IMR-90 (cell line): ENCODE measurements at regions not wholly inside any gene's neighbourhood (a gene's known extent, or its start where the extent isn't known, plus 50 kb on each side); places are given as distances from the start of the nearest gene placed in this dataset.

ENCODE experiments used
- BHLHE40 ChIP-seq: fragments of 150-350 bp; IDR thresholded peaks from 2 replicates; pipeline ENCODE4 v1.6.1; 2016; ENCODE audit warnings: mild to moderate bottlenecking, low read depth, low read length
- CEBPB ChIP-seq: IDR thresholded peaks from 2 replicates; pipeline ENCODE4 v1.6.1; 2012; ENCODE audit warnings: low read depth, low read length, improper control_type of control experiment
- CHD1 ChIP-seq: IDR thresholded peaks from 2 replicates; pipeline ENCODE4 v1.6.1; 2012; ENCODE audit warnings: low read depth, low read length, improper control_type of control experiment
- FOS ChIP-seq: fragments of 150-350 bp; IDR thresholded peaks from 2 replicates; pipeline ENCODE4 v1.6.1; 2016; ENCODE audit warnings: low read depth, low read length
- MAFK ChIP-seq: IDR thresholded peaks from 2 replicates; pipeline ENCODE4 v1.6.1; 2012; ENCODE audit warnings: low read depth, low read length, improper control_type of control experiment
- MAZ ChIP-seq: IDR thresholded peaks from 2 replicates; pipeline ENCODE4 v1.6.1; 2012; ENCODE audit warnings: low read depth, mild to moderate bottlenecking, low read length, improper control_type of control experiment, moderate library complexity, borderline replicate concordance
- POLR2A ChIP-seq: IDR thresholded peaks from 2 replicates; pipeline ENCODE4 v1.6.1; 2012; ENCODE audit warnings: mild to moderate bottlenecking, low read depth, low read length
- RAD21 ChIP-seq: IDR thresholded peaks from 2 replicates; pipeline ENCODE4 v1.6.1; 2012; ENCODE audit warnings: low read length, improper control_type of control experiment
- RCOR1 ChIP-seq: IDR thresholded peaks from 2 replicates; pipeline ENCODE4 v1.6.1; 2012; ENCODE audit warnings: mild to moderate bottlenecking, low read length, improper control_type of control experiment; ENCODE audit not compliant: insufficient replicate concordance
- RFX5 ChIP-seq: IDR thresholded peaks from 2 replicates; pipeline ENCODE4 v1.8.0; 2012; ENCODE audit warnings: low read depth, mild to moderate bottlenecking, low read length, moderate library complexity
- SMC3 ChIP-seq: fragments of 150-350 bp; IDR thresholded peaks from 2 replicates; pipeline ENCODE4 v1.6.1; 2016; ENCODE audit warnings: low read depth, mild to moderate bottlenecking, antibody characterized with exemption, low read length, moderate library complexity
- TF ChIP-seq, protein P1 (sequence below): fragments of 150-350 bp; IDR thresholded peaks from 2 replicates; pipeline ENCODE4 v1.6.1; 2017; ENCODE audit warnings: mild to moderate bottlenecking, antibody characterized with exemption, low read length, low read depth
- TF ChIP-seq, protein P2 (sequence below): conservative IDR thresholded peaks from 2 replicates; pipeline ENCODE4 v1.5.1; 2012; ENCODE audit warnings: mild to moderate bottlenecking, low read depth, low read length, improper control_type of control experiment

DNA sequence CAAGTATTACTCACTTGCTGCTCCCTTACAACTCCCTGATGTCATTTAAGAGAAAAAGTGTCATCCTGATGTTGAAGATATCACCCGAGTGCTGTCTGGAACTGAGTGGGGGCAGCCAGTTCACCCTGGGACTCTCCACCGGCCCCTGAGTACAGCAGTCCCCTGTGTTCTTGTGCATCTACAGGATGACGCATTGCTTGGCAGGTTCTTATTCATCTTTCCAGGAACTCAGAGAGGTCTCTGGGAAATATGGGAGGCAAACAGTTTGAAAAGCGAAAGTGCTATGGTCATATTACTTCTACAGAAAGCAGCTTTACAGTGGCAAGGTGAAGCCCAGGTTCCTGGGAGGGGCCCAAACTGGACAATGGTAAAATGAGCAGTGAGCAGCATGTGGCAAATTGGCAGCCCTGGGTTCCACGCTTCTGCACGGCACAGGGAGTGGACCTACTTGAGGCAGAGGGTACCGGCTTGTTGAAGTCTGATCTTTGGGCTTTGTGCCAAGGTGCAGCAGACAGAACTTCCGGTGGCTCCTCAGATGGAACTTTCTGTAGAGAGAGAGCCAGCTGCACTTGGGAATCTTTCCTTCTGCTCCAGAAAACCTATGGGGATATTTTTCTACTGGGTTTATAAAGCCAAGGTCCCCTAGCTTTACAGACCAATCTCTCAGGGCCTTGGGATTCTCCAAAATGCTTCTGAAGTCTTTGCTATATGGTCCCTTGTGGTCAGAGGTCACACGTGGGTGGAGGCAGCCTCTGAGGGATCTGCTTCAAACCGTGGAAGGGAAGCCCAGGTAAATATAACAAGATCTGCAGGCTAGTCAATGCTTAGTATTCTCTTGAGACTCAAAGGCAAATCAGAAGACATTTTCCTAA lies 128.3 kb downstream of the MAP3K7 start:
- TF ChIP-seq, protein P1, sequence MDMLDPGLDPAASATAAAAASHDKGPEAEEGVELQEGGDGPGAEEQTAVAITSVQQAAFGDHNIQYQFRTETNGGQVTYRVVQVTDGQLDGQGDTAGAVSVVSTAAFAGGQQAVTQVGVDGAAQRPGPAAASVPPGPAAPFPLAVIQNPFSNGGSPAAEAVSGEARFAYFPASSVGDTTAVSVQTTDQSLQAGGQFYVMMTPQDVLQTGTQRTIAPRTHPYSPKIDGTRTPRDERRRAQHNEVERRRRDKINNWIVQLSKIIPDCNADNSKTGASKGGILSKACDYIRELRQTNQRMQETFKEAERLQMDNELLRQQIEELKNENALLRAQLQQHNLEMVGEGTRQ, result no peak
- TF ChIP-seq, protein P2, sequence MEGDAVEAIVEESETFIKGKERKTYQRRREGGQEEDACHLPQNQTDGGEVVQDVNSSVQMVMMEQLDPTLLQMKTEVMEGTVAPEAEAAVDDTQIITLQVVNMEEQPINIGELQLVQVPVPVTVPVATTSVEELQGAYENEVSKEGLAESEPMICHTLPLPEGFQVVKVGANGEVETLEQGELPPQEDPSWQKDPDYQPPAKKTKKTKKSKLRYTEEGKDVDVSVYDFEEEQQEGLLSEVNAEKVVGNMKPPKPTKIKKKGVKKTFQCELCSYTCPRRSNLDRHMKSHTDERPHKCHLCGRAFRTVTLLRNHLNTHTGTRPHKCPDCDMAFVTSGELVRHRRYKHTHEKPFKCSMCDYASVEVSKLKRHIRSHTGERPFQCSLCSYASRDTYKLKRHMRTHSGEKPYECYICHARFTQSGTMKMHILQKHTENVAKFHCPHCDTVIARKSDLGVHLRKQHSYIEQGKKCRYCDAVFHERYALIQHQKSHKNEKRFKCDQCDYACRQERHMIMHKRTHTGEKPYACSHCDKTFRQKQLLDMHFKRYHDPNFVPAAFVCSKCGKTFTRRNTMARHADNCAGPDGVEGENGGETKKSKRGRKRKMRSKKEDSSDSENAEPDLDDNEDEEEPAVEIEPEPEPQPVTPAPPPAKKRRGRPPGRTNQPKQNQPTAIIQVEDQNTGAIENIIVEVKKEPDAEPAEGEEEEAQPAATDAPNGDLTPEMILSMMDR, result no peak
- TF ChIP-seq POLR2A (no peak), CEBPB (no peak), RAD21 (no peak), RCOR1 (no peak), BHLHE40 (no peak), RFX5 (no peak), FOS (no peak), MAFK (no peak), MAZ (no peak), CHD1 (no peak), SMC3 (no peak)
